GM12875 (cell line): ENCODE measurements at regions not wholly inside any gene's neighbourhood (a gene's known extent, or its start where the extent isn't known, plus 50 kb on each side); places are given as distances from the start of the nearest gene placed in this dataset.

Experiments
- H3K4me3 ChIP-seq: one replicate; pipeline ENCODE4 v1.5.1; 2011; ENCODE audit warnings: low read depth, low read length, control low read depth
- CTCF ChIP-seq: IDR thresholded peaks from 2 replicates; pipeline ENCODE4 v1.5.1; 2011; ENCODE audit warnings: low read depth, mild to moderate bottlenecking, control low read depth, inconsistent platforms, low read length, moderate library complexity, borderline replicate concordance; ENCODE audit not compliant: insufficient read depth

- H3K4me3 ChIP-seq = no peak overlapping the region
- TF ChIP-seq CTCF = no peak
Observed at GRCh38 chr6:41443616-41444525, 102.3 kb upstream of the FOXP4 start.

- no peak overlapping the region for H3K4me3 ChIP-seq
- TF ChIP-seq CTCF = no peak
Observed at GRCh38 chr6:41445261-41445660, 100.9 kb upstream of the FOXP4 start.

- TF ChIP-seq CTCF = no peak
- no peak overlapping the region for H3K4me3 ChIP-seq
Observed at GRCh38 chr6:41446132-41446531, 100.0 kb upstream of the FOXP4 start.

- TF ChIP-seq CTCF = no peak
- no peak overlapping the region for H3K4me3 ChIP-seq
Observed at GRCh38 chr6:41446907-41447545, 99.2 kb upstream of the FOXP4 start.

GRCh38 chr6:41448256-41448655 is 97.9 kb upstream of the FOXP4 start:
- TF ChIP-seq CTCF = no peak
- no peak overlapping the region for H3K4me3 ChIP-seq

GRCh38 chr6:41449399-41450245 is 96.6 kb upstream of the FOXP4 start:
- TF ChIP-seq CTCF = no peak
- no peak overlapping the region for H3K4me3 ChIP-seq
